GM20000 (cell line): ENCODE measurements at regions not wholly inside any gene's neighbourhood (a gene's known extent, or its start where the extent isn't known, plus 50 kb on each side); places are given as distances from the start of the nearest gene placed in this dataset.
"Not testable (repeated sequence)": the region's sequence is repeated elsewhere in the genome, so short reads cannot be mapped to it uniquely, and the experiment has no call there.

Experiments
- DNase-seq: peaks from one replicate; pipeline ENCODE4 v3.0.0; 2012; ENCODE audit warnings: low spot score
- TF ChIP-seq, protein P1 (sequence below): IDR thresholded peaks from 2 replicates; pipeline ENCODE4 v1.5.1; 2012; ENCODE audit warnings: mild to moderate bottlenecking, control low read depth; ENCODE audit errors: extremely low read depth, missing control alignments

DNA sequence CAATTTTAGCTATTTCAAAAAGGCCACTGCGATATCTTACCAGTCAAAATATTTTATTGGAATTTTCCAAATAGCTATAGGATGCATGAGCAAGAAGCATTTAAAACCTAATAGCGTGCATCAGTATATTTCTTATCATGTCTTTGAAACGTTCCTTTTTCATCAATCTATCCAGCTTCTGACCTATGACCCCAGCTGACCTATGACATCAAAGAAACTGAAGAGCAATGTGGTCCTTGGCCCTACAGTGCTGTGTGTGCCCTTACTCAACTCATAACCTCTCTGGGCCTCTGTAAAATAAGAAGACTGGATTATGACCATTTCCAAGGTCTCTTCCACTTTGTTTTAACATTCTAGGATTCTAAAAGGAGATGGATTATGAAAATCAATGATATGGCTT, 118.2 kb downstream of the ZNF22 start:
- TF ChIP-seq, protein P1, sequence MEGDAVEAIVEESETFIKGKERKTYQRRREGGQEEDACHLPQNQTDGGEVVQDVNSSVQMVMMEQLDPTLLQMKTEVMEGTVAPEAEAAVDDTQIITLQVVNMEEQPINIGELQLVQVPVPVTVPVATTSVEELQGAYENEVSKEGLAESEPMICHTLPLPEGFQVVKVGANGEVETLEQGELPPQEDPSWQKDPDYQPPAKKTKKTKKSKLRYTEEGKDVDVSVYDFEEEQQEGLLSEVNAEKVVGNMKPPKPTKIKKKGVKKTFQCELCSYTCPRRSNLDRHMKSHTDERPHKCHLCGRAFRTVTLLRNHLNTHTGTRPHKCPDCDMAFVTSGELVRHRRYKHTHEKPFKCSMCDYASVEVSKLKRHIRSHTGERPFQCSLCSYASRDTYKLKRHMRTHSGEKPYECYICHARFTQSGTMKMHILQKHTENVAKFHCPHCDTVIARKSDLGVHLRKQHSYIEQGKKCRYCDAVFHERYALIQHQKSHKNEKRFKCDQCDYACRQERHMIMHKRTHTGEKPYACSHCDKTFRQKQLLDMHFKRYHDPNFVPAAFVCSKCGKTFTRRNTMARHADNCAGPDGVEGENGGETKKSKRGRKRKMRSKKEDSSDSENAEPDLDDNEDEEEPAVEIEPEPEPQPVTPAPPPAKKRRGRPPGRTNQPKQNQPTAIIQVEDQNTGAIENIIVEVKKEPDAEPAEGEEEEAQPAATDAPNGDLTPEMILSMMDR, result no peak

DNA sequence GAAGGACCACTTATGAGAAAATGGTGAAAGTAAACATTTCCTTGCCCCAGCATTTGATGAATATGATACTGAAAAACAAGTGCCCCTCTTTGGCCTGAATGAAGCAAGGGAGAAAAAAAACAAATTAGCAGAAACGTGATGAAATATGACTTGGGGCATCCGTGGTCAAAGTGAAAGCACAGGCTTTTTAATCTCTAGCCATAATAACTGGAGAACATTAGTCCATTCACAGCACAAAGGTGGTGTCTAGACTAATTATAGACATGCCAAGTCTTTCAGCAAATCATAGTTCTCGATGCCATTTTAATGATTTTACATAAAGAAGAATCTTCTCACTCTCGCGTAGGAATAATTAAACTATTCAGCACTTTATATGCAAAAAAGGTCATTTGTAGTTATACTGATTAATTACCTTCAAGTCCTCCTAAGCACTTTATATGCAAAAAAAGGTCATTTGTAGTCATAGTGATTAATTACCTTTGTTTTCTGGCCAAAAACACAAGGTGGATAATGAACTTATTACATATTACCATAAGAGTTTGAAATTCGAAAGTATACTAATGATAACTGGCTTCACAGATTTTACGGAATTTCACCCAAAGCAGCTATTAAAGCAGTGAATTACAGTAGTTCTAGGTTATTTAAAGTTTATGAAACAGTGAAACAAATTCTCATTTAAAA, 121.6 kb downstream of the ZNF22 start:
- not testable (repeated sequence) for DNase-seq

More for the DNA sequence above, 118.2 kb downstream of the ZNF22 start:
- no peak for DNase-seq

DNA sequence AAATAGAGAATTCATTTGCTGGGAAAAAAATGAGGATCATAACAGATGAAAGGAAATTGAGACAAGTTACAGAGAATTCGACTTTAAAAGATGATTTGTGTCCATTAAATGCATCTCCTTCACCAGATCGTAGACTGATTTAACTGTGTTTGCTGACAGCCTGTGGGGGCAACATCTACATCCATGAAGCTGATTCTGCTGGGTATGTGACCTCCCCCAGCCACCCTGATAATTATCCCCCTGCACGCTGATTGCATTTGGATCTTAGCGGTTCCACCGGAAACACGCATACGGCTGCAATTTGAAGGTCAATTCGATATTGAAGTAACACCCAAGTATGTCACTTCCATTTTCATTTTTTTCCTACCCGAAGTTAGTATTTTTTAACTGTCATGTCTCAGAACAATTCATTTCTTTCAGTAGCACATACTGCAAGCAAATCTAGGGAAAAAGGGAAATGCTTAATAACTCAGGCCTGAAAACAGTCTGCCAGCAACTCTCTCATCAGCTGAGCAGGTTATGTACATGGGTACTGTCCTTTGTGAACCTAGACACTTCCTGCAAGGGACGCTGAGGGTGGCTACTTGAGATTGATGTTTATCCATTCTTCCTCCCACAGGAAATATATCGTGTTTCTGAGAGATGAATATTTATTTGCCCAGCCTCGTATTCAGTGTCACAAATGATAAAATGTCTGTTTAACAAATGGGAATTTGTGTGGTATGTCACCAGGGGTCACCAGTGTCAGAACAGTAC, 134.9 kb downstream of the ZNF22 start:
- TF ChIP-seq, protein P1, result no peak
- no peak for DNase-seq

DNA sequence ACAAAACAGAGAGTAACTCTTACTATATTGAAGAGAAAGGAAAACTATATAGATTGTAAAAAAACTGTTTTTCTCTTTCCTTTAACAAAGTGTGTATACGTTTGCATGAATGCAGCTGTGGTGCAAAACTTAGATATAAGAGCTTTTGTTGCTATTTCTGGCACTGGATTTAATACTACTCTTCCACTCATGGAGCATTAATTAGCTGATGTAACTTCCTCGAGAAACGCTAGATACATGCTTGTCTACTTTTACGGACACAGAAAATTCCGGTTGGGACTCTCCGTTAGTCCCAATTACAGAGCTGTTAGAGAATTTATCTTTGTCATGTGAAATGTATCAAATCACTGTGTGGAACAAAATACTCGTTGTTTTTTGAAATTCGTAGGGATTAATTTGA, 135.5 kb downstream of the ZNF22 start:
- no peak for DNase-seq
- TF ChIP-seq, protein P1, result no peak

DNA sequence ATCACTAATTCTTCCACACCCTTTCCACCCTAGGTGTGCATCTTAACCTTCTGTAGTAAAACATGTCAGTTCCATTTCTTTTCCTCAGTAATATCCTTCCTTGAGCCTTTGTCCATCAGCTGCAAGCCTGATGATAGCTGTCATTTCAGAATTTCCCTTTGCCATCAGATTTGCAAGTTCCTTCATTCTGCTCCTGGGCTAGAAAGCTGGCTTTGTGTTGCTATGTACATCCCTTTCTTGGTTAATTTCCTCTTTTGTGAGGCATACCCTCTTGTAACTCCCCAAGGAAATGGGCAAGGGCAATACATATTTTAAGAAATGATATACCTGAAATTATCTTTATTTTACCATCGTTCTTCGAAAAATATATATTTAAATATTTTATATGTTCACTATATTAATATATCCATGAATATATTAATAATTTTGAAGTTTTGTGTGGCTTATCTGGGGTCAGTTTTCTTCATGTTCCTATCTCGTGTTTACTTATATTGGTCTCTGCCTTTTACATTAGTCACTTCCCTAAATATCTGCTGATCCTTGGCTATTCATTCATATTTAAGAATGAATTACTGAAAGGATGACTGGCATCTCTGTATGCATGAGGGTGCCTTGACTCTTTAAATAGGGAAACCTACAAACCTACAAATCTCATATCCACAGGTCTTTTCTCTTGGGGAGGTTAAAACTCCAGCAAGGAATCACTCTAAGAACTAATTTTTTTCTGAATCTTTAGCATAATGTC, 143.8 kb downstream of the ZNF22 start:
- DNase-seq, result no peak
- TF ChIP-seq, protein P1, result no peak

DNA sequence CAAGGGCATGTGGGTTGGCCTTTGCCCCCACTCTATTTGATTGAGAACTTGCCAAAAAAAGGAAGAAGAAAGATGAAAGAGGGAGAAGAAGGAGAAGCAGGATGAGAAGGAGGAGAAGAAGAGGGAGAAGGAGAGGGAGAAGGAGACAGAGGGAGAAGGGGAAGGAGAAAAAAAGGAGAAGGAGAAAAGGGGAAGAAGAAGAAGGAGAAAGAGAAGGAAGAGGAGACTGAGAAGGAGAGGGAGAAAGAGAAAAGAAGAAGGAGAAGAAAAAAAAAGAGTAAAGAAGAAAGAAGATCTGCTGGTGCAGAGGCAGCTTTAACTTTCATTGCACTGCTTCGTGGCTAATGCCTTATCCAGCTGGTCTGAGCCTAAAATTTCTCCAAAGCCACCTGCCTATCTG, 144.4 kb downstream of the ZNF22 start:
- DNase-seq, result not testable (repeated sequence)

DNA sequence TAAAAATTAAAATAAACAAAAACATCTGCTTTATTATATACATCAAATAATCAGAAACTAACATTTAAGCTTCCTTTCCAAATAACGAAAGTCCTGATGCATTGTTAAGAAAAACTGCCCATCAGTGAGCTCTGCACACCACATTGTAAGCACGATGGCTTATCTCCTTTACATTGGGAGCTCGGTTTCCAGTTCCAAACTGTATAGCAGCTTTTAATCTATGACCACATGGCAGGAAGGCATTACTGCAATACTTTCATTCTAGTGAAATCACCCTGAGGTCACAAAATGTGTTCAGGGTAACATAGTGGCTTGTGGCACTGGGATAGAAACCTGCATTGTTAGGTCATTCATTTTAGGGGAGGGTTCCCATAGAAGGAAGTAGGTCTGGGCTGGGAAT, 146.3 kb downstream of the ZNF22 start:
- no peak for DNase-seq
- TF ChIP-seq, protein P1, result no peak

DNA sequence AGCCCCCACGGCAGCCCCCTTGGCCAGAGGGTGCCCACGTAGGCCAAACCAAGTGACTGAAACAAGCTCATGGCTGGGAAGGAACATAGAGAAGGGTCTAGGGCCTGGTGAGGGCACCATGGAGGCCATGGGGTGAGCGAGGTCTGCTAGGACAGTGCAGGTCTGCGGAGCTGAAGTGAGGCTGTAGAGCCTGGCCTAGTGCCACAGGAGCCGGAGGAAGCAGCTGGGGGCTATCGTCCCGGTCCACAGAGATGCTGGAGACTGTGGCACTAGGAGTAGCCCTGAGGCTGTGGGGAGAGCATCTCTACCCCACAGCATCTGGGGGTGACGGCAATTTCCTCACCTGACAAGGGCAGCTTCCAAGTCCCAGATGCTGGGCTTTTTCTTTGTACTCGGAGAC, 150.3 kb downstream of the ZNF22 start:
- TF ChIP-seq, protein P1, result no peak
- DNase-seq, result no peak
